GM12874 (cell line): ENCODE measurements at regions not wholly inside any gene's neighbourhood (a gene's known extent, or its start where the extent isn't known, plus 50 kb on each side); places are given as distances from the start of the nearest gene placed in this dataset.

Experiments
- CTCF ChIP-seq: IDR thresholded peaks from 2 replicates; pipeline ENCODE4 v1.5.1; 2011; ENCODE audit warnings: low read depth, mild to moderate bottlenecking, control low read depth, low read length, moderate library complexity; ENCODE audit not compliant: insufficient read depth

GRCh38 chr20:23293689-23294088 lies 56.9 kb upstream of the NXT1 start:
- TF ChIP-seq CTCF = no peak

GRCh38 chr20:23291575-23292240 lies 58.9 kb upstream of the NXT1 start:
- no peak for TF ChIP-seq CTCF

- TF ChIP-seq CTCF = no peak
Measured at GRCh38 chr20:23290761-23291574, 59.6 kb upstream of the NXT1 start.

GRCh38 chr20:23289724-23290395 lies 60.7 kb upstream of the NXT1 start:
- no peak for TF ChIP-seq CTCF

GRCh38 chr20:23289249-23289648 lies 61.3 kb upstream of the NXT1 start:
- no peak for TF ChIP-seq CTCF

GRCh38 chr20:23287354-23288190 lies 63.0 kb upstream of the NXT1 start:
- no peak for TF ChIP-seq CTCF
